ENCODE measurements at regions not wholly inside any gene's neighbourhood (a gene's known extent, or its start where the extent isn't known, plus 50 kb on each side); places are given as distances from the start of the nearest gene placed in this dataset.
"Not testable (repeated sequence)": the region's sequence is repeated elsewhere in the genome, so short reads cannot be mapped to it uniquely, and the experiment has no call there.

DNA sequence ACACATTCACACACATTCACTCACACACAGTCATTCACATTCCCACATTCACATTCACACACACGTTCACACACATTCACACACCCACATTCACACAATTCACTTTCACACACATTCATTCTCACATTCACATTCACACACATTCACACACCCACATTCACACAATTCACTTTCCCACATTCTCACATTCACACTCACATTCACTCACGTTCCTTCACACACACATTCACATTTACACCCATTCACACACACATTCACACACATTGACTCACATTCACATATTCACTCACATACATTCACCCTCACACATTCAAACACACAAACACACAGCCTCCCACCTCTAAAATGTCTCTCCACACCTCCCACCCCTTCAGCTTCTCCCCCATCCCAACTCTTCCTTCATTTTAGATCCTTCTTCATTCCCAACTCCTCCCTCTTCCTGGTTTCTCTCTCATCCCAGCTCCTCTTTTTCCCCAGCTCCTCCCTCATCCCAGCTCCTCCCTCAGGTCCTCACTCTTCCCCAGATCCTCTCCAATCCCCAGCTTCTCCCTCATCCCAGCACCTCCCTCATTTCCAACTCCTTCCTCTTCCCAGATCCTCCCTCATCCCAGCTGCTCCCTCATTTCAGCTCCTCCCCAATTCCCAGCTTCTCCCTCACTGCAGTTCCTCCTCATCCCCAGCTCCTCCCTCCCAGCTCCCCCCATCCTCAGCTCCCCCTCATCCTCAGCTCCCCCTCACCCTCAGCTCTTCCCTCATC is 111.0 kb downstream of the FAM53A start:
- no peak for DNase-seq (ENCODE audit: low read depth)

DNA sequence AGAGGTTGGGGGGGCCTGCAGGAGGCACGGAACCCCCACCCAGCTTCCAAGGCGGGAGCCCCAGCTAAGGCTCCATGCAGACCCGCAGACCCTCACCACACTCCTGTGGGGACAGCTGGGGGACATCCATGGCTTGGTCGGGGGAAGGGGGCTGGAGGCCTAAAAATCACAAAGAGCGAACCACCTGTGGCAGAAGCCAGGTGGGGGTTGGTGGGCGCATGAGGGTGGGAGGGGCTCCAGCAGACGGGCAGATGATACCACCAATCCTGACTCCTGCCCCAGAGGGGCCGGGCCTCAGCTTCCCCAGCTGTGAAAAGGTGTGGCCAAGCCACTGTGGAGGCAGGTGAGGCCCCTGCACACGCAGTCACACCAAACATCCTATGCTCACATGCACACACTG is 111.6 kb downstream of the FAM53A start:
- no peak for DNase-seq (ENCODE audit: low read depth)

- no peak for DNase-seq (ENCODE audit: low read depth)
Observed at GRCh38 chr4:1572010-1572385, 112.1 kb downstream of the FAM53A start.

DNA sequence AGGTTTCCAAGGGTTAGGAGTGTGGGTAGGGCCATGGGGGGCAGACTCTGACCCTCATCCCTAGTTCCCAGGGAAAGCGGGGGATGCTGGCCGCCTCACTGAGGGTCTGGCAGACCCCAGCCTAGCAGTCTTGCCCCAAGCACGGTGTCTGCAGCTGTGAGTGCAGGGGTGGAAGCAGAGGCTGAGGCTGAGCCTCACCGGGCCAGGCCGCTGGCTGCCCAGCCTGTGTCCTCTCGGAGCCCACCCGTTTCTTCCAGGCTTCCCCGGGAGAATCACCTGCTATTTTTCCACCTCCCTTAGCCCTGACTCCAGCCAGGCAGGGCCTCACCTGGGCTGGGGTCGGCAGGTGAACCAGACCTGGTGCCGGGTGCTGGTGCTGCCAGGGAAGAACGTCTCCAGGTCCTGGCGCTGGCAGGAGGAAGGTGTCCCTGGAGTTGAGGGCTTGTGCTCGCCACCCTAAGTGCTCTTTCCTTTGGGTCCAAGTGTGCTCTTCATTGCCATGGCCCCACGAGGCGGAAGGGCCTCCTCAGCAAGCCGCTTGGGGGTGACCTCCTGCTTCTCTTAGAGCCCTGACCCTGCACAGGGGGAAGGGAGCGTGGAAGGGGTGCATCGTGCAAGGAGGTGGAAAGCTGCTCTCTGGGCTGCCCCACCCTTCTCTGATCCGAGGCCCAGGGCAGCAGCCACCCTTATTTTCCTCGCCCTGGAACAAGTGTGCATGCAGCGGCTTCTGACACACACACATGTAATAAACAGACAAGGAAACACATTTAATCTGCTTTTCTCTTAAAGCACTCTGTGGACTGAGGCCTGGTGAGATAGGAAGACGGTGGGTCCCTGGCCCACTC is 112.7 kb downstream of the FAM53A start:
- no peak for DNase-seq (ENCODE audit: low read depth)

DNA sequence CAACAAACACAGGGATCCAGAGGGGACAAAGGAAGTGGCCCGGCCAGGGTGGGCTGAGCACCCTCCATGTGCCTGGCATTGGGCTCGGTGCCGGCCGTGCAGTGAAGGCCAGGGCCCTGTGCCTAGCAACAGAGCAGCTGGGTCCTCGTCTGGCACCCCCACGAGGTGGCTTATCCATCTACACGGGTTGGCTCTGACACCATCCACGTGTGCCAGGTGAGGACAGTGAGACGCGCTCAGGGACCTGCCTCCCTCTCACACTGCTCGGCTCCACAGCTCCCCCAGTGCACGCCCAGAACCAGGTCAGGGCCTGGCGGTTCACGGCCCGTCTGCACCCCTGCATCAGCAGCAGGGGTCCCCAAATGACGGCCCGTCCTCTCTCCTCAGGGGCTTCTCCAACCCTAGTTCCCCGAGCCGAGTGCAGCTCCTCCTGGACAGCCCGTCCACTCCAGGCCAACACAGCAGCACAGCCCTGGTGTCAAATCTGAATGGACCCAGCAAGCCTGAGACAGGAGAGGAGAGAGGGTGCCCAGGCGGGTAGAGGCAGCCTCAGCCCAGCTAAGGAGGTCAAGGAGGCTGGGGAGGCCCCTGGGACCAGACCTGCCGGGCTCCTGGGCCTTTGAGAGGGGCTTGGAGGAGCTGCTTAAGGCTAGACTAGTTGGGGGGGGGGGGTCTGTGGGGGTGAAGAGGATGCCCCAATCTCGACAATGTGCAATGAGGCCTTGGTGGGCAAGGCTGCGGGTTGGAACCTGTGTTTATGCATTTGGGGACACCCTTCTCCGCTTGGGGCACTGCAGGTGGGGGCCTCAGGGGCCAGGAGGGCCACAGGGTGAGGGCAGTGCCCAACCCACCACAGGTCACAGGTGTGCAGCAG is 113.6 kb downstream of the FAM53A start:
- no peak for DNase-seq (ENCODE audit: low read depth)

DNA sequence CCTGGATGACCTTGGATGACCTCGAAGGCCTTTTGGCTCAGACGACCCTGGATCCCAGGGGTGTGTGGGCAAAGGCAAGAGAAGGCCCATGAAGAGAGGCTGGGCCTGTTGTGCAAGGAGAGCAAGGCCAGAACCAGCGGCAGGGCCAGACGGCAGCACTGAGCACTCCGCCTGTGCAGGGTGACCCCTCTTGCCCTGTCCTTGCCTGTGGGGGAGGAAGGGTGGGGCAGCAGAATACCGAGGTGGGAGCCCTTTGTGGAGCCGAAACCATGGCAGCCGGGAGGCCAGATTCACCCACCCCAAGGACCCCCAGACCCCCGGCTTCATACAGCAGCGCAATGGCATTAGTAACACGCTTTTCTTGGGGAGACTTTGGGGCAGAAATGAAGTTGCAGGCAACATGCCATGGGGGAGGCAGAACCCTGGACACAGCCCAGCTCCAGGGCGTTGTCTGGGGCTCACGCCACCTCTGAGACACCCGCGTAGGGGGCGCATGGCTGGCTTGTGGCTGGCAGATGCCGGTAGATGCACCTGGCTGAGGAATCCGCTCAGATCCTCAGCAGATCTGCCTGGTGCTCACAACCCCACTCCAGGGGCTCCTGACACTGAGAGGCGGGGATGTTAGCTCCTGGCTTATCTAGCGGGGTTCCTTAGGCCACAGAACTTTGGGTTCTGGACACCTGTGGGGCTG is 114.5 kb downstream of the FAM53A start:
- DNase-seq (ENCODE audit: low read depth): no peak

GRCh38 chr4:1568855-1569460 is 115.2 kb downstream of the FAM53A start:
- DNase-seq (ENCODE audit: low read depth): no peak

DNA sequence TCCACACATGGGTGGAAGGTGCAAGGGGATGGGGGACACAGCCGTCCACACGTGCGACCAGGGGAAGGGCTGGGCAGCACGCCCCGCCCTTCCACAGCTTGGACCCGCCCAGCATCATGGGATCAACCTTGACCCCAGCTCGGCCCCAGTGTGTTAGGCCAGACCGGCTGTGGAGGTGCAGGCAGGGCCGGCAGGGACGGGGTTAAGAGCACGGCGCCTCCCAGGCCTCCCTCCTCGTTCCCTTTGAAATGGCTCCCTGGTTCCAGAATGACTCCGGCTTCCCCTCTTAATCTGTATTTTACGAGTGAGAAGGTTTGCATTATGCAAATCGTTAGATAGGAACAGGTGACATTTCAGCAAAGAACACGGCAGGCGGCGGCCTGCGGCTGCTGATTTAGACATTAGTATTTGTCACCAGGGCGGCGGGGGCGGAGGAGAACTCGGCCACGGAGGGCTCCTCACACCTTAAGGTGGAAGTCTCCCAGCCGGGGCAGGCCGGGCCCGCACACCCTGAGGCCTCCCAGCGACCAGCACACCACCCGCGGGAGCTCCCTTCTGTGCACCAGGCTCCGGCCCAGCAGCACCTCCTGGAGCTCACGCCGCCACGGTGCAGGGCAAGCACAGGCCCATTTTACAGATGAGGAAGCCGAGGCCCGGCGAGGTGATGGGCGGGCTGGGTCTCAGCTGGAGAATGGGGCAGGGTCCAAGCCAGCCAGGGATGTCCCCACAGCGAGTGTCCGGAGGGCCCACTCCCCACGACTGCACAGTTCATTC is 116.1 kb downstream of the FAM53A start:
- DNase-seq (ENCODE audit: low read depth): no peak

- DNase-seq (ENCODE audit: low read depth): no peak
Observed at GRCh38 chr4:1567519-1567807, 116.7 kb downstream of the FAM53A start.

DNA sequence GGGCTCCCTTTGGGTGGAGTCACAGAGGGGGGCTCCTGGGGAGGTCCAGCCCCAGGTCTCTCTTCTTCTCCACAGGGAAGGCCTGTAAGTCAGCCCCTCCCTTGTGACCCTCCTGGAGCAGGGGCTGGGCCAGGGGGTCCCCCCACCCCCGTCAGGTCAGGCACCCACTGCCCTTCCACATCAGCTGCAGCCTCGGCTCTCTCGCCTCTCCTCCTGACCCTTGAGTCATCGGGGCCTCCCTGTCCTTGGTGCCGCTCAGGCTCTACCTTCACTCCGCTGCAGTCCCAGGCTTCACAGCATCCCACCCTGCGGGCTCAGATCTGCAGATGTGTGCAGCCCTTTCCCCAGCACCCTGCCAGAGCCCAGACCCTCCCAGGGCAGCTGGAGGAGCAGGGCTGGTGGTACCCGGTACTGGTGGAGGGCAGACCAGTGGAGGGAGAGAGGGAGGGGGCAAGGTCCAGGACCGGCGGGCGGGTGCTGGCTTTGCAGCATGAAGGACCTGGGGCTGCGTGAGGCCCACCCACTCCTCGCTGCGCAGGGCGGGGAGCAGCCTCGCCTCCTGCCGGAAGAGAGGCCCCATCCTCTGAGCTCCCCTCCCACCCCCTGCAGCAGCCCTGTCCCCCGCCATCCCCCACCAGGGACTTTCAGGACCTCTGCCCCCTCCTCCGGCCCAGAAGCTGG is 117.1 kb downstream of the FAM53A start:
- DNase-seq (ENCODE audit: low read depth): no peak

- DNase-seq (ENCODE audit: low read depth): not testable (repeated sequence)
Observed at GRCh38 chr4:1566301-1566837, 117.7 kb downstream of the FAM53A start.

GRCh38 chr4:1565598-1566295 is 118.4 kb downstream of the FAM53A start:
- DNase-seq (ENCODE audit: low read depth): no peak

DNA sequence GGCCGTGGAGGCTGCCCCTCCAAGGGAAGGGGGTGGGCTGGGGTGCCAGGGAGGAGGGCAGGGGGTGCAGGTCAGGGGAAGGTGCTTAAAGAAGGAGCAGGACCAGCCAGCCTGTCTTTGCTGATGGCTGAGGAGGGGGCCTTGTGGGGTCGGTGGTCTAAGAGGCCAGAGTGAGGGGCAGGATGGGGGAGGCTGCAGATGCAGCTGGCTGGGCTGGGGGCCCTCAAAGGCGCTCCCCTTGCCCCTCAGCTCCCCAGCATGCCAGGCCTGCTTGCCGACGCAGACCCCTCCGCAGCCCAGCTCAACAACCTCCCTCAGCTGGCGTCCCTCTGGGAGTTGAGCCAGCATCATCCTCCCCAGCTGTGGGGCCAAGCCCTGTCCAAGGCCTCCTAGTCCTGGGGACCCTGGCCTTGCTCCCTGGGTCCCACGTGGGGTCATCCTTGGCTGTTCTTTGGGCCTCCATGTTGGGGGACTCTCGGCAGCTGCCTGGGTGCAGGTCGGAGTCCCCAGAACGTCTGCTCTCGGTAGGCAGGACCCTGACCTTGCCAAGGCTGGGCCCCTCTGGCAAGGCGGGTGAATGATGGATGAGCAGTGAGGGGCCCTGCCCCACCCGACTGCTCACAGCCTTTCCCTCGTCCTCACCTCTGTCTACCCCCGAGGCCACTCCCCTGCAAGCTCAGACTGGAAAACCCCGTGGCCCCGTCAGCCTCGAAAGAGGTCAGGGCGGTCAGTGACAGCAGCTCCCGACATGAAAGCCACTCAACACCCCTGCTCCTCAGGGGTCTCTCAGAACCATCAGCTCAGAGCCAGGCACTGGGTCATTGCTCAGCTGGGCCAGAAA is 119.4 kb downstream of the FAM53A start:
- no peak for DNase-seq (ENCODE audit: low read depth)

GRCh38 chr4:1563768-1564485 is 120.2 kb downstream of the FAM53A start:
- no peak for DNase-seq (ENCODE audit: low read depth)

GRCh38 chr4:1563241-1563640 is 120.9 kb downstream of the FAM53A start:
- no peak for DNase-seq (ENCODE audit: low read depth)

GRCh38 chr4:1562771-1563170 is 121.3 kb downstream of the FAM53A start:
- no peak for DNase-seq (ENCODE audit: low read depth)

GRCh38 chr4:1562371-1562770 is 121.7 kb downstream of the FAM53A start:
- no peak for DNase-seq (ENCODE audit: low read depth)
